H9 (cell line): ENCODE measurements at regions not wholly inside any gene's neighbourhood (a gene's known extent, or its start where the extent isn't known, plus 50 kb on each side); places are given as distances from the start of the nearest gene placed in this dataset.

ENCODE experiments used
- DNase-seq: peaks from one replicate; pipeline ENCODE4 v3.0.0-alpha.2; 2017
- H2AFZ ChIP-seq: one replicate; pipeline ENCODE4 v1.6.1; 2013; ENCODE audit warnings: mild to moderate bottlenecking, low read length, control low read depth, moderate library complexity
- H2AK5ac ChIP-seq: 2 replicates; pipeline ENCODE4 v1.6.1; 2013; ENCODE audit warnings: low read length, control low read depth, mixed read lengths; ENCODE audit not compliant: insufficient read length
- H2BK120ac ChIP-seq: one replicate; pipeline ENCODE4 v1.6.1; 2013; ENCODE audit warnings: low read depth, mild to moderate bottlenecking, low read length, control low read depth, inconsistent platforms; ENCODE audit not compliant: poor library complexity, severe bottlenecking
- H2BK12ac ChIP-seq: 2 replicates; pipeline ENCODE4 v1.6.1; 2013; ENCODE audit warnings: low read length, control low read depth, mixed read lengths, low read depth; ENCODE audit not compliant: insufficient read length
- H2BK15ac ChIP-seq: 2 replicates; pipeline ENCODE4 v1.6.1; 2013; ENCODE audit warnings: low read depth, low read length, control low read depth
- H2BK20ac ChIP-seq: one replicate; pipeline ENCODE4 v1.6.1; 2013; ENCODE audit warnings: low read depth, mild to moderate bottlenecking, low read length, control low read depth, inconsistent platforms; ENCODE audit not compliant: poor library complexity, severe bottlenecking
- H2BK5ac ChIP-seq: 2 replicates; pipeline ENCODE4 v1.6.1; 2013; ENCODE audit warnings: low read length, control low read depth, mixed read lengths; ENCODE audit not compliant: insufficient read length
- H3K14ac ChIP-seq: 2 replicates; pipeline ENCODE4 v1.6.1; 2013; ENCODE audit warnings: low read length, control low read depth; ENCODE audit not compliant: insufficient read depth
- H3K18ac ChIP-seq: 2 replicates; pipeline ENCODE4 v1.6.1; 2013; ENCODE audit warnings: low read depth, mild to moderate bottlenecking, mixed read lengths, low read length, control low read depth; ENCODE audit not compliant: insufficient read length
- H3K23ac ChIP-seq: 2 replicates; pipeline ENCODE4 v1.6.1; 2013; ENCODE audit warnings: low read length, control low read depth, mixed read lengths, low read depth; ENCODE audit not compliant: insufficient read length
- H3K23me2 ChIP-seq: 2 replicates; pipeline ENCODE4 v1.6.1; 2013; ENCODE audit warnings: low read depth, mild to moderate bottlenecking, mixed read lengths, low read length, control low read depth; ENCODE audit not compliant: insufficient read length, poor library complexity, severe bottlenecking
- H3K27ac ChIP-seq: 2 replicates; pipeline ENCODE4 v1.5.1; 2013; ENCODE audit warnings: low read length, control low read depth, mixed read lengths, low read depth; ENCODE audit not compliant: insufficient read length
- H3K27me3 ChIP-seq: 2 replicates; pipeline ENCODE4 v1.6.1; 2013; ENCODE audit warnings: low read length, control low read depth, inconsistent platforms; ENCODE audit not compliant: insufficient read depth
- H3K4ac ChIP-seq: 2 replicates; pipeline ENCODE4 v1.6.1; 2013; ENCODE audit warnings: low read depth, mild to moderate bottlenecking, control low read depth, inconsistent platforms, low read length, moderate library complexity
- H3K4me1 ChIP-seq: 2 replicates; pipeline ENCODE4 v1.6.1; 2013; ENCODE audit warnings: low read length, control low read depth, inconsistent platforms; ENCODE audit not compliant: insufficient read depth
- H3K4me2 ChIP-seq: 2 replicates; pipeline ENCODE4 v1.6.1; 2013; ENCODE audit warnings: low read length, control low read depth, mixed read lengths; ENCODE audit not compliant: insufficient read length, insufficient read depth
- H3K56ac ChIP-seq: 2 replicates; pipeline ENCODE4 v1.6.1; 2013; ENCODE audit warnings: low read depth, mild to moderate bottlenecking, mixed read lengths, low read length, control low read depth; ENCODE audit not compliant: insufficient read length
- H3K79me1 ChIP-seq: 2 replicates; pipeline ENCODE4 v1.6.1; 2013; ENCODE audit warnings: low read depth, mild to moderate bottlenecking, moderate library complexity, low read length, control low read depth, inconsistent platforms; ENCODE audit not compliant: insufficient read depth, poor library complexity, severe bottlenecking
- H3K79me2 ChIP-seq: 2 replicates; pipeline ENCODE4 v1.6.1; 2013; ENCODE audit warnings: low read length, control low read depth, inconsistent platforms; ENCODE audit not compliant: insufficient read depth
- H3K9ac ChIP-seq: 2 replicates; pipeline ENCODE4 v1.6.1; 2013; ENCODE audit warnings: low read length, control low read depth, mixed read lengths; ENCODE audit not compliant: insufficient read length; ENCODE audit errors: extremely low read depth
- H3K9me3 ChIP-seq: one replicate; pipeline ENCODE4 v1.6.1; 2013; ENCODE audit warnings: low read depth, low read length, inconsistent platforms; ENCODE audit not compliant: control insufficient read depth
- H3T11ph ChIP-seq: one replicate; pipeline ENCODE4 v1.6.1; 2013; ENCODE audit warnings: mild to moderate bottlenecking, low read length, control low read depth, inconsistent platforms
- H4K20me1 ChIP-seq: one replicate; pipeline ENCODE4 v1.6.1; 2013; ENCODE audit not compliant: control insufficient read depth, insufficient read length, insufficient read depth
- H4K5ac ChIP-seq: 2 replicates; pipeline ENCODE4 v1.6.1; 2013; ENCODE audit warnings: low read depth, mild to moderate bottlenecking, mixed read lengths, low read length, control low read depth; ENCODE audit not compliant: insufficient read length
- H4K8ac ChIP-seq: replicated peaks from 2 replicates; pipeline ENCODE4 v1.6.1; 2013; ENCODE audit warnings: low read length, control low read depth, mixed read lengths, low read depth; ENCODE audit not compliant: insufficient read length
- H4K91ac ChIP-seq: 2 replicates; pipeline ENCODE4 v1.6.1; 2013; ENCODE audit warnings: low read depth, mild to moderate bottlenecking, moderate library complexity, mixed read lengths, low read length, control low read depth; ENCODE audit not compliant: insufficient read length
- H3K27ac Mint-ChIP-seq, 3 experiments: 2 replicates in 2 of 3; 3 replicates in 1 of 3; pipeline ENCODE4 v1.8.0; 2020 to 2021; ENCODE audit warnings: mixed read lengths in 3 of 3, mild to moderate bottlenecking in 1 of 3, moderate library complexity in 1 of 3
- H3K27me3 Mint-ChIP-seq: 2 replicates; pipeline ENCODE4 v1.8.0; 2021; ENCODE audit warnings: low read depth, mild to moderate bottlenecking, moderate library complexity, mixed read lengths
- H3K36me3 Mint-ChIP-seq, 3 experiments: 2 replicates in 2 of 3; 3 replicates in 1 of 3; pipeline ENCODE4 v1.8.0; 2020 to 2021; ENCODE audit warnings: low read depth in 3 of 3, mixed read lengths in 3 of 3; ENCODE audit not compliant: insufficient read depth in 1 of 3
- H3K4me1 Mint-ChIP-seq, 2 experiments: 2 replicates each; pipeline ENCODE4 v1.8.0; 2020; ENCODE audit warnings: mixed read lengths in 2 of 2
- H3K4me3 Mint-ChIP-seq, 2 experiments: 2 replicates in 1 of 2; 3 replicates in 1 of 2; pipeline ENCODE4 v1.8.0; 2020 to 2021; ENCODE audit warnings: mild to moderate bottlenecking in 2 of 2, mixed read lengths in 2 of 2, moderate library complexity in 1 of 2
- H3K9me3 Mint-ChIP-seq, 2 experiments: 2 replicates in 1 of 2; 3 replicates in 1 of 2; pipeline ENCODE4 v1.8.0; 2020; ENCODE audit warnings: mild to moderate bottlenecking in 2 of 2, mixed read lengths in 2 of 2, moderate library complexity in 1 of 2
- CTCF ChIP-seq: fragments of 200-600 bp; sonication (generic); conservative IDR thresholded peaks from 3 replicates; pipeline ENCODE4 v1.8.0; 2021; ENCODE audit warnings: antibody characterized with exemption, mild to moderate bottlenecking
- WGBS: extraction: QIAGEN DNeasy Blood & Tissue Kit; methylation state at CpG from one replicate; pipeline ENCODE4 v1.1.7; 2013; ENCODE audit warnings: missing lambda C conversion rate, low lambda C conversion rate, mixed read lengths; ENCODE audit not compliant: insufficient read length; ENCODE audit errors: extremely low coverage; 5-methylcytosine and 5-hydroxymethylcytosine counted together

GRCh38 chr1:4307911-4308545 is 346.4 kb upstream of the AJAP1 start:
- Histone ChIP-seq H4K91ac (no peak overlapping the region), H2BK5ac (no peak overlapping the region), H4K20me1 (no peaks in the 10 kb centered on the region), H3K14ac (no peak overlapping the region), H3K4ac (no peak overlapping the region), H2BK15ac (no peak overlapping the region), H3K79me2 (no peaks in the 10 kb centered on the region), H4K5ac (no peak overlapping the region), H3K56ac (no peak overlapping the region), H3K23me2 (no peaks in the 10 kb centered on the region), H3K9ac (no peak overlapping the region), H3K27ac (no peak overlapping the region), H2AFZ (no peak overlapping the region), H2BK20ac (no peak overlapping the region), H2BK12ac (no peak overlapping the region), H3K4me1 (no peaks in the 10 kb centered on the region), H2AK5ac (no peak overlapping the region), H3T11ph (no peak overlapping the region), H4K8ac (no peak overlapping the region), H2BK120ac (no peak overlapping the region), H3K79me1 (no peaks in the 10 kb centered on the region), H3K27me3 (no peaks in the 10 kb centered on the region), H3K18ac (no peak overlapping the region), H3K4me2 (no peak overlapping the region), H3K23ac (no peak overlapping the region), H3K9me3 (peaks cover 7% of the 10 kb centered on the region)
- peaks cover 19 to 24% of the 10 kb centered on the region in 2 experiments for H3K9me3 Mint-ChIP-seq
- H3K4me1 Mint-ChIP-seq: no peaks in the 10 kb centered on the region
- no peak overlapping the region for H3K4me3 Mint-ChIP-seq
- TF ChIP-seq CTCF: no peak
- peak overlapping the region in 1 of 3 experiments; percentile 87; a peak in 1 of 7 replicates for H3K27ac Mint-ChIP-seq
- peaks cover under 1 to 17% (median 4%) of the 10 kb centered on the region in 3 experiments for H3K36me3 Mint-ChIP-seq
- peaks cover 4% of the 10 kb centered on the region for H3K27me3 Mint-ChIP-seq
- DNase-seq: peak; percentile 3
- no CpG with 5 or more reads among the region's 15 CpGs for WGBS
